Liver (tissue), 8 donors: ENCODE measurements at regions not wholly inside any gene's neighbourhood (a gene's known extent, or its start where the extent isn't known, plus 50 kb on each side); places are given as distances from the start of the nearest gene placed in this dataset.

Experiments used
- DNase-seq: peaks from one replicate; pipeline ENCODE4 v3.0.0-alpha.2; 2017; ENCODE audit warnings: low spot score
- H3K27ac ChIP-seq, 2 donors: one replicate each; pipeline ENCODE4 v1.7.0; 2013; ENCODE audit warnings: inconsistent platforms in 2 of 2, low read length in 2 of 2, control low read depth in 1 of 2, low read depth in 1 of 2, mild to moderate bottlenecking in 1 of 2
- H3K27me3 ChIP-seq, 4 donors: one replicate each; pipeline versions ENCODE4 v1.6.1 to v1.7.0; 2013; ENCODE audit warnings: low read length in 3 of 4, inconsistent platforms in 1 of 4, mild to moderate bottlenecking in 1 of 4, moderate library complexity in 1 of 4; ENCODE audit not compliant: control insufficient read depth in 4 of 4, insufficient read depth in 4 of 4
- H3K36me3 ChIP-seq, 4 donors: one replicate each; pipeline versions ENCODE4 v1.6.1 to v1.7.0; 2013; ENCODE audit warnings: low read length in 3 of 4, mild to moderate bottlenecking in 3 of 4, low read depth in 1 of 4, moderate library complexity in 1 of 4; ENCODE audit not compliant: control insufficient read depth in 4 of 4, insufficient read depth in 3 of 4
- H3K4me1 ChIP-seq, 4 donors: one replicate each; pipeline versions ENCODE4 v1.6.1 to v1.7.0; 2013; ENCODE audit warnings: low read length in 3 of 4, mild to moderate bottlenecking in 3 of 4, moderate library complexity in 1 of 4; ENCODE audit not compliant: control insufficient read depth in 4 of 4, insufficient read depth in 4 of 4
- H3K4me3 ChIP-seq, 3 donors: one replicate each; pipeline versions ENCODE4 v1.6.1 to v1.7.0; 2013; ENCODE audit warnings: low read length in 3 of 3, control low read depth in 1 of 3, low read depth in 1 of 3, mild to moderate bottlenecking in 1 of 3
- H3K9ac ChIP-seq, 2 donors: one replicate each; pipeline ENCODE4 v1.7.0; 2013; ENCODE audit warnings: low read length in 2 of 2, mild to moderate bottlenecking in 2 of 2, moderate library complexity in 2 of 2, control low read depth in 1 of 2, low read depth in 1 of 2
- H3K9me3 ChIP-seq, 4 donors: one replicate each; pipeline versions ENCODE4 v1.6.1 to v1.7.0; 2013; ENCODE audit warnings: low read length in 3 of 4; ENCODE audit not compliant: control insufficient read depth in 4 of 4
- ATF3 ChIP-seq: IDR thresholded peaks from 2 replicates; pipeline ENCODE4 v1.6.1; 2016; ENCODE audit warnings: antibody characterized with exemption
- CTCF ChIP-seq: fragments of 150-350 bp; IDR thresholded peaks from 2 replicates; pipeline ENCODE4 v1.5.1; 2017; ENCODE audit warnings: improper control_type of control experiment, low read depth, low read length; ENCODE audit not compliant: missing input control
- EGR1 ChIP-seq, 2 donors: IDR thresholded peaks; 2 replicates each; pipeline ENCODE4 v1.6.1; 2016 to 2018; ENCODE audit warnings: antibody characterized with exemption in 2 of 2, low read depth in 2 of 2
- FOXA1 ChIP-seq: IDR thresholded peaks from 2 replicates; pipeline ENCODE4 v1.6.1; 2016; ENCODE audit warnings: antibody characterized with exemption
- FOXA2 ChIP-seq: IDR thresholded peaks from 2 replicates; pipeline ENCODE4 v1.6.1; 2016; ENCODE audit warnings: antibody characterized with exemption
- GABPA ChIP-seq, 2 donors: IDR thresholded peaks in 1 of 2; conservative IDR thresholded peaks in 1 of 2; 2 replicates each; pipeline ENCODE4 v1.6.1; 2016; ENCODE audit warnings: antibody characterized with exemption in 2 of 2, mild to moderate bottlenecking in 1 of 2, moderate library complexity in 1 of 2
- HNF4A ChIP-seq, 2 donors: conservative IDR thresholded peaks; 2 replicates each; pipeline ENCODE4 v1.6.1; 2016; ENCODE audit warnings: antibody characterized with exemption in 2 of 2, mild to moderate bottlenecking in 2 of 2
- HNF4G ChIP-seq: IDR thresholded peaks from 2 replicates; pipeline ENCODE4 v1.6.1; 2016; ENCODE audit warnings: antibody characterized with exemption
- JUND ChIP-seq, 2 donors: IDR thresholded peaks; 2 replicates each; pipeline ENCODE4 v1.6.1; 2016; ENCODE audit warnings: antibody characterized with exemption in 2 of 2
- MAX ChIP-seq: IDR thresholded peaks from 2 replicates; pipeline ENCODE4 v1.6.1; 2016; ENCODE audit warnings: antibody characterized with exemption
- NR2F2 ChIP-seq: IDR thresholded peaks from 2 replicates; pipeline ENCODE4 v1.6.1; 2016; ENCODE audit warnings: antibody characterized with exemption
- RAD21 ChIP-seq, 2 donors: IDR thresholded peaks; 2 replicates each; pipeline ENCODE4 v1.6.1; 2016; ENCODE audit warnings: antibody characterized with exemption in 2 of 2, mild to moderate bottlenecking in 2 of 2
- REST ChIP-seq: IDR thresholded peaks from 2 replicates; pipeline ENCODE4 v1.6.1; 2016; ENCODE audit warnings: antibody characterized with exemption, mild to moderate bottlenecking
- RXRA ChIP-seq, 2 donors: IDR thresholded peaks; 2 replicates each; pipeline ENCODE4 v1.6.1; 2017 to 2018; ENCODE audit warnings: antibody characterized with exemption in 2 of 2, mild to moderate bottlenecking in 1 of 2
- SP1 ChIP-seq: IDR thresholded peaks from 2 replicates; pipeline ENCODE4 v1.6.1; 2018; ENCODE audit warnings: antibody characterized with exemption, mild to moderate bottlenecking
- TAF1 ChIP-seq: conservative IDR thresholded peaks from 2 replicates; pipeline ENCODE4 v1.6.1; 2016; ENCODE audit warnings: antibody characterized with exemption, mild to moderate bottlenecking
- YY1 ChIP-seq: IDR thresholded peaks from 2 replicates; pipeline ENCODE4 v1.6.1; 2016; ENCODE audit warnings: antibody characterized with exemption, mild to moderate bottlenecking
- ZBTB33 ChIP-seq: IDR thresholded peaks from 2 replicates; pipeline ENCODE4 v1.6.1; 2016; ENCODE audit warnings: antibody characterized with exemption
- WGBS: extraction: QIAGEN DNeasy Blood & Tissue Kit; methylation state at CpG from one replicate; pipeline ENCODE4 v1.1.7; 2013; 5-methylcytosine and 5-hydroxymethylcytosine counted together
- donor health status: healthy.
- donor health status: healthy.
- donor health status: healthy.
- donor health status: healthy.
- donor health status: healthy.

GRCh38 chr20:4635781-4636180 is 50.5 kb upstream of the PRNP start:
- Histone ChIP-seq H3K27ac (no peak overlapping the region), H3K4me1 (no peaks in the 10 kb centered on the region), H3K27me3 (peaks cover 0 to 3% (median under 1%) of the 10 kb centered on the region in 4 donors), H3K4me3 (no peak overlapping the region), H3K9ac (no peak overlapping the region), H3K36me3 (no peaks in the 10 kb centered on the region), H3K9me3 (no peaks in the 10 kb centered on the region)
- TF ChIP-seq TAF1 (no peak), YY1 (no peak), MAX (no peak)
- no peak for DNase-seq
- WGBS, result 77% methylated on average over 5 of the region's 5 CpGs

GRCh38 chr20:4635342-4635741 is 50.9 kb upstream of the PRNP start:
- Histone ChIP-seq H3K36me3 (no peaks in the 10 kb centered on the region), H3K9ac (no peak overlapping the region), H3K9me3 (no peaks in the 10 kb centered on the region), H3K4me3 (no peak overlapping the region), H3K4me1 (no peaks in the 10 kb centered on the region), H3K27ac (no peak overlapping the region), H3K27me3 (peaks cover 0 to 3% (median under 1%) of the 10 kb centered on the region in 4 donors)
- no peak for DNase-seq
- WGBS, result 43% methylated on average over 1 of the region's 1 CpG
- TF ChIP-seq ZBTB33 (no peak), REST (no peak), SP1 (no peak), FOXA2 (no peak), EGR1 (IDR thresholded peaks at IDR 0.05; ENCODE audit: low read depth in 2 of 2) (no peak), CTCF (no peak), MAX (no peak), RXRA (IDR thresholded peaks at IDR 0.05) (no peak), GABPA (IDR thresholded peaks at IDR 0.05 in 1 of 2, conservative IDR thresholded peaks at IDR 0.05 in 1 of 2) (no peak), FOXA1 (no peak), TAF1 (no peak), HNF4A (conservative IDR thresholded peaks at IDR 0.05) (no peak), ATF3 (no peak), JUND (IDR thresholded peaks at IDR 0.05) (no peak), NR2F2 (no peak), YY1 (no peak), RAD21 (IDR thresholded peaks at IDR 0.05) (no peak), HNF4G (no peak)
